ENCODE measurements at regions not wholly inside any gene's neighbourhood (a gene's known extent, or its start where the extent isn't known, plus 50 kb on each side); places are given as distances from the start of the nearest gene placed in this dataset.

GRCh38 chr12:28132398-28132797, 57.9 kb upstream of the CCDC91 start:
- Histone ChIP-seq H3K27me3 (no peaks in the 10 kb centered on the region), H3K4me1 (no peaks in the 10 kb centered on the region), H3K9me3 (no peaks in the 10 kb centered on the region), H3K36me3 (no peaks in the 10 kb centered on the region), H3K27ac (no peak overlapping the region), H3K4me3 (no peak overlapping the region)
- intact Hi-C loops (cut with DNase I), result no loop called here
- TF ChIP-seq, protein P1, sequence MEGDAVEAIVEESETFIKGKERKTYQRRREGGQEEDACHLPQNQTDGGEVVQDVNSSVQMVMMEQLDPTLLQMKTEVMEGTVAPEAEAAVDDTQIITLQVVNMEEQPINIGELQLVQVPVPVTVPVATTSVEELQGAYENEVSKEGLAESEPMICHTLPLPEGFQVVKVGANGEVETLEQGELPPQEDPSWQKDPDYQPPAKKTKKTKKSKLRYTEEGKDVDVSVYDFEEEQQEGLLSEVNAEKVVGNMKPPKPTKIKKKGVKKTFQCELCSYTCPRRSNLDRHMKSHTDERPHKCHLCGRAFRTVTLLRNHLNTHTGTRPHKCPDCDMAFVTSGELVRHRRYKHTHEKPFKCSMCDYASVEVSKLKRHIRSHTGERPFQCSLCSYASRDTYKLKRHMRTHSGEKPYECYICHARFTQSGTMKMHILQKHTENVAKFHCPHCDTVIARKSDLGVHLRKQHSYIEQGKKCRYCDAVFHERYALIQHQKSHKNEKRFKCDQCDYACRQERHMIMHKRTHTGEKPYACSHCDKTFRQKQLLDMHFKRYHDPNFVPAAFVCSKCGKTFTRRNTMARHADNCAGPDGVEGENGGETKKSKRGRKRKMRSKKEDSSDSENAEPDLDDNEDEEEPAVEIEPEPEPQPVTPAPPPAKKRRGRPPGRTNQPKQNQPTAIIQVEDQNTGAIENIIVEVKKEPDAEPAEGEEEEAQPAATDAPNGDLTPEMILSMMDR (IDR thresholded peaks at IDR 0.05), result no peak
- no peak for ATAC-seq
- 79 to 86% methylated on average over 3 of the region's 3 CpGs for WGBS, 2 donors
- no peak for DNase-seq
- FAIRE-seq, result no peak

DNA sequence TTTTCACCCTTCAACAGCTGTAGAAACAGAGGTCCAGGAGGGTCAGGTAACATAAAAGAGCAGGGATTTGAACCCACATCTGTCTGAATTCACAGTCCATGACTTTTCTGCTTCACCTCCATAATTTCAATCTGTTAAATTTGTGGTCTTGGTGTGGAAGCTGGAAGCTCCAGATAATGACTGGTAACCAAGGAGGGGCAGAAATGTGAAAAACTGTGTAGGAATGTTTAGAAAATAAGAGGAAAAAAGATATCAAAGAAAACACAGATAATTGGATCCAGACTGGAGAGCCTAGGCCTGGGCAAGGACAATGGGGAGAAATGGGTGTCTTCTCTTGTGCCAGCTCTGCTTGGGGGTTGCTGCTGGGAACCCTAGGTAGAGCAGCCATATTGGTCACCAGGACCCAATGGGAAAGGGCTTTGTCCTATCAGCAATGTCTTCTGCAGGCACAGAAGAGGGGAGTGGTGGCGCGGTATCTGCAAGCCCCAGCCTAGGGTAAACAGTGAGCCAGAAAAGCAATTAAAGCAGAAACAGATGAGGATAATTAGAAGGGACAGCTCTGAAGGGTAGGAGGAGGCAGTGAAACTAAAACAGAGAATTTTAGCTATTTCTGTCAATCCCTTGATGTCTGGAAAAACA, 54.3 kb upstream of the CCDC91 start:
- H3K4me3 ChIP-seq, result no peak overlapping the region
- no peak overlapping the region for H3K27ac ChIP-seq
- DNase-seq (no peak), ATAC-seq (no peak), FAIRE-seq (no peak)
- intact Hi-C loops (cut with DNase I), result no loop called here
- TF ChIP-seq, protein P1 (IDR thresholded peaks at IDR 0.05), result no peak
- H3K27me3 ChIP-seq, result no peaks in the 10 kb centered on the region
- no peaks in the 10 kb centered on the region for H3K36me3 ChIP-seq
- H3K4me1 ChIP-seq, result no peaks in the 10 kb centered on the region
- WGBS, 2 donors, result 64 to 79% methylated on average over 2 of the region's 2 CpGs
- H3K9me3 ChIP-seq, result no peaks in the 10 kb centered on the region

- no peak overlapping the region for H3K4me3 ChIP-seq
- no peak for FAIRE-seq
Measured at GRCh38 chr12:28137414-28137813, 52.8 kb upstream of the CCDC91 start.

GRCh38 chr12:28140404-28140803, 49.9 kb upstream of the CCDC91 start:
- H3K27me3 ChIP-seq, result no peaks in the 10 kb centered on the region
- H3K4me3 ChIP-seq, result no peak overlapping the region
- intact Hi-C loops (cut with DNase I), result no loop called here
- no peaks in the 10 kb centered on the region for H3K9me3 ChIP-seq
- no peaks in the 10 kb centered on the region for H3K4me1 ChIP-seq
- FAIRE-seq (no peak), ATAC-seq (no peak), DNase-seq (no peak)
- H3K36me3 ChIP-seq, result no peaks in the 10 kb centered on the region
- WGBS, 2 donors, result 78 to 90% methylated on average over 2 of the region's 2 CpGs
- no peak overlapping the region for H3K27ac ChIP-seq
- TF ChIP-seq, protein P1 (IDR thresholded peaks at IDR 0.05), result no peak

More at GRCh38 chr12:28137414-28137813, 52.8 kb upstream of the CCDC91 start:
- H3K4me1 ChIP-seq, result no peaks in the 10 kb centered on the region
- H3K27me3 ChIP-seq, result no peaks in the 10 kb centered on the region
- no peak overlapping the region for H3K27ac ChIP-seq
- TF ChIP-seq, protein P1 (IDR thresholded peaks at IDR 0.05), result no peak
- intact Hi-C loops (cut with DNase I), result no loop called here
- ATAC-seq, result no peak
- H3K36me3 ChIP-seq, result no peaks in the 10 kb centered on the region
- H3K9me3 ChIP-seq, result no peaks in the 10 kb centered on the region
- DNase-seq, result no peak

Measured in pancreas (tissue), 10 donors.